T-helper 9 cell (primary cell): ENCODE measurements at regions not wholly inside any gene's neighbourhood (a gene's known extent, or its start where the extent isn't known, plus 50 kb on each side); places are given as distances from the start of the nearest gene placed in this dataset.
"Not testable (repeated sequence)": the region's sequence is repeated elsewhere in the genome, so short reads cannot be mapped to it uniquely, and the experiment has no call there.

Experiments
- DNase-seq: peaks from one replicate; pipeline ENCODE4 v3.0.0-alpha.2; 2020

- DNase-seq, result no peak
Observed at GRCh38 chr12:127589541-127589940, 677.4 kb upstream of the TMEM132C start.

GRCh38 chr12:127590868-127591267 is 676.1 kb upstream of the TMEM132C start:
- no peak for DNase-seq

- no peak for DNase-seq
Observed at GRCh38 chr12:127592245-127592644, 674.7 kb upstream of the TMEM132C start.

- no peak for DNase-seq
Observed at GRCh38 chr12:127594351-127594970, 672.5 kb upstream of the TMEM132C start.

- no peak for DNase-seq
Observed at GRCh38 chr12:127595506-127595905, 671.5 kb upstream of the TMEM132C start.

GRCh38 chr12:127596891-127597290 is 670.1 kb upstream of the TMEM132C start:
- no peak for DNase-seq

GRCh38 chr12:127599436-127599835 is 667.5 kb upstream of the TMEM132C start:
- no peak for DNase-seq

GRCh38 chr12:127600211-127600610 is 666.8 kb upstream of the TMEM132C start:
- no peak for DNase-seq

GRCh38 chr12:127606476-127607015 is 660.4 kb upstream of the TMEM132C start:
- no peak for DNase-seq

- DNase-seq, result no peak
Observed at GRCh38 chr12:127607146-127607725, 659.7 kb upstream of the TMEM132C start.

GRCh38 chr12:127608359-127608758 is 658.6 kb upstream of the TMEM132C start:
- not testable (repeated sequence) for DNase-seq

- DNase-seq, result no peak
Observed at GRCh38 chr12:127613056-127613455, 653.9 kb upstream of the TMEM132C start.

GRCh38 chr12:127619869-127620734 is 646.9 kb upstream of the TMEM132C start:
- no peak for DNase-seq

- no peak for DNase-seq
Observed at GRCh38 chr12:127620735-127621355, 646.1 kb upstream of the TMEM132C start.

- no peak for DNase-seq
Observed at GRCh38 chr12:127621366-127621765, 645.6 kb upstream of the TMEM132C start.

GRCh38 chr12:127623362-127623761 is 643.6 kb upstream of the TMEM132C start:
- no peak for DNase-seq

GRCh38 chr12:127625176-127625771 is 641.7 kb upstream of the TMEM132C start:
- no peak for DNase-seq

- DNase-seq, result no peak
Observed at GRCh38 chr12:127628645-127629044, 638.3 kb upstream of the TMEM132C start.

- no peak for DNase-seq
Observed at GRCh38 chr12:127629066-127629820, 637.7 kb upstream of the TMEM132C start.

GRCh38 chr12:127632461-127632860 is 634.5 kb upstream of the TMEM132C start:
- DNase-seq, result no peak

- no peak for DNase-seq
Observed at GRCh38 chr12:127635838-127636237, 631.1 kb upstream of the TMEM132C start.

- no peak for DNase-seq
Observed at GRCh38 chr12:127636882-127637281, 630.1 kb upstream of the TMEM132C start.
